Activated naive CD4-positive, alpha-beta T cell (primary cell): ENCODE measurements at regions not wholly inside any gene's neighbourhood (a gene's known extent, or its start where the extent isn't known, plus 50 kb on each side); places are given as distances from the start of the nearest gene placed in this dataset.
A peak's percentile ranks its signal among the peaks of the same experiment; 100 is the strongest.

Experiments used
- DNase-seq, 4 experiments: peaks; one replicate each; lab custom pipeline; 2025; lab: John Stamatoyannopoulos, UW

- no peak for DNase-seq
These were observed 100.2 kb downstream of the GGTLC2 start for GRCh38 chr22:22744412-22745224.

DNA sequence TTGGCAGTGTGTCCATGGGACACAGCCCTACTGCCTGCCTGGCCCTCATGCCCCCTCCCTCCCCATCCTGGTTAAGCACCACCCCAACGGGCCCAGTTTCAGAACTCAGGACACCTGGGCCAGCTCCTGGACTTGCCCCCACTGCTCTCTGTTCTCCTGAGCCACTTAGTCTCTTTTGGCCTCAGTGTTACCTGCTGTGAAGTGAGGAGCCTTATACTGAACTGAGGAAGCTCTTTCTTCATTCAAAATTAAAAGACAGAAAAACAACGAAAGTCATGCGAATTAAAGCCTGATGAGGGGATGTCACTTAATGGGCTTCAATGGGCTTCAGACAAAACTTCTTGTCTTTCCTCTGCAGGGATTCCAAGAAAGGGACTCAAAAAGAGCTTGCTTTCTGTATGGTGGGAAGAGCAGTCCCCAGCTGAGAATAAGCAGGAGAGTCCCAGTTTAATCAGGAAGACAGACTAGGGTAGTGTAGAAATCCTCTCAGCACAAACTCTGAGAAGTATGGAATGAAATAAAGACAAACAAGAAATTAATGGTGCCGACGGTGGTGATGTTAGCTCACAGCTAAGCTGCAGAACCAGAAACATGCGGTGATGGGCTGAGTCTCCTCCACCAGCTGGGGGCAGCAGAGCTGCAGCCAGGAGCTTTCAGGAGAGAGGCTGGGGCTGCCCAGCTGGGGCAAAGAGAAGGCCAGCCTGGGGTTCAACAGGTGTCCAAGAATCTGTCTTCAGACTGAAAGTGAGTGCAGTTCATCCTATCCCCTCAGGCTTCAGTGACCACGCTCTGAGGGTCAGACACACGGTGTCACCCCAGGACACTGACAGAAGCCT is 101.0 kb downstream of the GGTLC2 start:
- DNase-seq: peak in 1 of 4 experiments; percentile 8

- no peak for DNase-seq
These were observed 101.9 kb downstream of the GGTLC2 start for GRCh38 chr22:22746061-22746962.

DNA sequence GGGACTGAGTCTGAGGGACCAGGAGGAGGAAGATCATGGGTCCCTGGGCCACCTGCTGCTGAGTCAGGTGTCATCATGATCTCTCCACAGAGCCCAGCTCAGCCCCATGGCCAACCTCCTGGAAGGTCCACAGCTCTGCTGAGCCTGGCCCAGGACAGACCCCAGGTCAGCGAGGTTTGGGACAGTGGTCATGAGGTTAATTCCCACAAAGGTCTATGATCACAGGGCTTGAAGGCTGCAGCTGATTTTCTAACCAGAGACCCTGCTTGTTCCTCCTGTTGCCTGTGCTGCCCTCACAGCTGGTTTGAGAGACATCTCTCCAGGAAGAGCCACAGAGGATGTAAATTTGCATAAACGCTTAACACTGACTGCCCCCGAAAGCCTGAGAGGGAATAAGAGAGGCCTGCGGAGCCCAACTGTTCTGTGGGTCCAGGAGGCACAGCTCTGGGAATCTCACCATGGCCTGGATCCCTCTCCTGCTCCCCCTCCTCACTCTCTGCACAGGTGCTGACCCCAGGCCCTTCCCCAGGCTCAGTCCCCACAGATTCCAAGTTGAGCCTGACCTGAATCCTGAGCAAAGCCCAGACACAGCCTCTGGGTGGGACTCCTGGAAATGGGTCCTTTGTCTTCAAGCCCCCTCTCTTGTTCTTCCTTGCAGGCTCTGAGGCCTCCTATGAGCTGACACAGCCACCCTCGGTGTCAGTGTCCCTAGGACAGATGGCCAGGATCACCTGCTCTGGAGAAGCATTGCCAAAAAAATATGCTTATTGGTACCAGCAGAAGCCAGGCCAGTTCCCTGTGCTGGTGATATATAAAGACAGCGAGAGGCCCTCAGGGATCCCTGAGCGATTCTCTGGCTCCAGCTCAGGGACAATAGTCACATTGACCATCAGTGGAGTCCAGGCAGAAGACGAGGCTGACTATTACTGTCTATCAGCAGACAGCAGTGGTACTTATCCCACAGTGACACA is 102.8 kb downstream of the GGTLC2 start:
- DNase-seq: no peak

DNA sequence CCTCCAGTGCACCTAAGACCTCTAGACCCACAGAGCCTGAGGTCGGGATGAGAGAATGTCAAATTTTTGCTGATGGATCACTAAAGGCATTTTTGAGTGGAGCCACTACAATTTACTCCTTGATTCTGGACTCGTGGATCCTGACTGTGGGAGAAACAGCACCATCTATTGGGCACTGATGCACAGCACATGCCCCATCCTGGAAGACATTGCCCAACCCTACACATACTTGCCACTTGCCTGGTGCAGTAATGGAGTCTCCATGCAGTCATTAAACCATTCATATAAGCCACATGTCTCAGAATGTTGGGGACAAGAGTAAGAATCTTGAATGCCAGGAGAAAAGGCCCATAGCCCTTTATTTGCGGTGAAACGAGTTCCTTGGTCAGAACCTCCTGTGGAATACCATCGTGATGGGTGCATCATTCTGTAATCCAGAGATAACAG is 103.9 kb downstream of the GGTLC2 start:
- DNase-seq: no peak

DNA sequence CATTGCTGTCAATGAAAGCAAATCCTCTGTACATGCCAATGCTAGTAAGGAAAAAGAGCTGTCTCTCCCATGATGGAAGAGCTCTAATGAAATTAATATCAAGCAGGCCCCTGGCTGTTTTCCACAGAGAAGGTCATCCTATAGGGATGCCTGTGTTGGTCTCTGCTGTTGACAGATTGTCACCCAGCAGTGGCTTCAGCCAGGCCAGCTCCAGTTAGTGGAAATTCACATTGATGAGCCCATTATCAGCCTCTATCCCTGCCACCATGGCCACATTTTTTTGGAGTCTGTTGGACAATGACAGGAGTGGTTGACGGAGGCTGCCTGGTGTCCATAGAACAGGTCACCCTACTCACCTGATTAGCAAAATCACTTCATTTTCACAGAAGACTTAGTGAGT is 104.3 kb downstream of the GGTLC2 start:
- DNase-seq: no peak

DNA sequence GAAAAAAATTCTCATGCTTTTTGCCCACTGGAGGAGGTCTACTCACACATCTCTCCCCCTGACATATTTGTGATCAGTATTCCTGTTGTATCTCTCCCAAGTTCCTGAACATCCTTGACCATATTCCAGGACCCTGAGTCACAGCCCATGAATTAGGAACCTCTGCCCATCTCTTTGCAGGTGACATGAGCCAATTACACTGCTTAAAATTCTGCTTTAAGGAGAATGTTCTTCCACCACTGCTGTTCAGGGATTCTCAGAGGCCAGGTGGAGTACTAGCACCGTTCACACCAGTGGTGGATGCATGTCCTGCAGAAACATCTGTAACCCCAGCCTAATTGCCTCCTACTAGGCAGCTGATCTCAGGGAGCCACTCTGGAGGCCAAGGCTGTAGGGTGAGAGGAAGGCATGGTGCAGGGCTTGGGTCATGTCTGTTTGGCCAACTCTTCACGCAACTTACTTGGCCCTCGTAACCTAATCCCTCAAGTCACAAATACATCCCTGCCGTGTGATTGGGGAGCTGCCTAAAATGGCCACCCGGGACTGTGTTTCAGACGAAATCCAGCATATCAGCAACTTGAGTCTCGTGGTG is 104.8 kb downstream of the GGTLC2 start:
- no peak for DNase-seq

GRCh38 chr22:22750335-22751042 is 106.1 kb downstream of the GGTLC2 start:
- DNase-seq: no peak

DNA sequence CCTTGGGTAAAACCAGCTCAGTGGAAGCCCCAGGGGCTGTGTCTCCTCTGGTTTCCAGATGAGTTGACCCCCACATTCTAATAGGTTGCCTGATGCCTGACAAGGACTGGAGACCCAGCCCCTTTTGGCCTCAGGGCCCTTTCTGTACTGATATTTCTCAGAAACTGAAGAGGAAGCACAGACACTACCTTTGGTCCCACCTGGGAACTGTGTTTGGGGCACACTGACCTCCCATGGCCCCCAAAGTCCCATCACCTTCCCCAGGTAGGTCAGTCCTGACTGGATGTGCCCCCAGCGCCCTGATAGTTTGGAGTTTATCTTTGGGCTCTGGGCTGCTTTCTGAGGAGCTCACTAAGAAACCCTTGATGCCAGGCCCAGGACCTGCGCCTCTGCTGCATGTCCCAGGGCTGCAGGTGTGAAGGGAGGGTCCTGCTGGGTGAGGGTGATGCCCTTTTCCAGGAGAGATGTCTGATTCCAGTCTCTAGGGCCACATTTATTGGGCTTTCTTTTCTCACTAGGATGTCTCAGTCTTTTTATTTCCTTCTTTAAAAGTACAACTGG is 106.7 kb downstream of the GGTLC2 start:
- no peak for DNase-seq

DNA sequence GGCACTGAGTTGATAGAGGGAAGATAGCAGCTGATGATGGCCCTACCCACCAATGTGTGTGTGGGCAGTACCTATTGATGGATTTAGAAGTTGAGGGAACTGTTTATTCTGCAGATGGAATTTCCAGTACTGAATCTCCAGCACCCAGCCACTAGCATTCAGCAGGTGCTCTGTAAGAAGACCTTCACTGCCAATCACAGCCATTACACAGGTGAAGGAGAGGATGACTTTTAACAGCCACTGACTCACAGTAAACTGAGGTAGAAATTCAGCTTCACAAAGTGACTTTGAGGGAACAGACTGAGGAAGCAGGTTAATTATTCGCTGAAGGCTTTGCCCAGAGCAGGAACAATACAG is 107.8 kb downstream of the GGTLC2 start:
- DNase-seq: no peak

GRCh38 chr22:22752556-22753477 is 108.4 kb downstream of the GGTLC2 start:
- no peak for DNase-seq

GRCh38 chr22:22753526-22754267 is 109.3 kb downstream of the GGTLC2 start:
- DNase-seq: peak; percentile 19 to 63 (median 52)

DNA sequence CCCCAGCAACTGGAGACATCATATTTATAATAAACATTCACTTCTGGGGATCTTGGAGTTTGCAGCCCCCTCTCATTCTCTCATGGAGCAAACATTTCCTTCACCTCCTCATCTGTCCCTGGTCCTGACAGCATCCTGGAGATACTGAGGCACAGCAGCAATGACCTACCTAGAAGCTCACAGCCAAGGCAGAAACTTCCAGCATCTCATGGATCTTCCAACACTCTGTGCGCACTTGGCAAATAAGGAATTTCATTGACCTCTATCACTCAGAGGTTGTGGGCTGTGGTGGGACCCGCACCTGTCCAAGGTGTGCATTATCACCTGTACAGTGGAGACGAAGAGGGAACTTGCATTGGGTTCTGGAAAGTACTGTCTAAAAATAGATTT is 109.8 kb downstream of the GGTLC2 start:
- DNase-seq: no peak

DNA sequence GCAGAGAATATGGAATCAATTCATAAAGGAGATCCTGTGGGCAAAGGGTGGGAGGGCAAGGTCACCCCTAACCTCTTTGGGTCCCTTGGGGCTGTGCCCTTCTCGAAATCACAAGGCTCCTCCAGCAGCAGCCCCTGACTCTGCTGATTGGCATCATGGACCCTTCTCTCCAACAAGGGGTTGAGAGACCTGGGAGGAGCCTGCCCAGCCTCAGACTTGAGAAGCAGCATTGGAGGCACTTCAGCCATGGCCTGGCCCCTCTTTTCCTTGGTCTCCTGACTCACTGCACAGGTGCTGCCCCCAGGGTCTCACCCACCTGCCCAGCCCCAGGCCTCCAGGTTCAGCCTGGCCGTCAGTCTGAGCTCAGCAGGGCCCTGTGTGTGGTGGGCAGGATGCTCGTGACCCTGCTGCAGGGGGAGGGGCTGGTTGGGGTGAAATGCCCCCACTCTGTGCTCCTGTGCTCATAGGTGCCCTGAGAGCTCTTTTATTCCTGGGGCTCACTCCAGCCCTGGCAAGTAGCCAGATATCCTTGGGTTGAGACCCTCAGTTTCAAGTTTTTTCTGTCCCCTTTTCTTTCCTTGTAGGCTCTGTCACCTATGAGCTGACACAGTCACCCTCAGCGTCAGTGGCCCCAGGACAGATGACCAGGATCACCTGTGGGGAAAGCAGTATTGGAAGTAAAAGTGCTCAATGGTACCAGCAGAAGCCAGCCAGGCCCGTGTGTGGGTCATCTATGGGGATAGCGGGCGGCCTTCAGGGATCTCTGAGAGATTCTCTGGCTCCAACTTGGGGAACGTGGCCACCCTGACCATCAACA is 110.8 kb downstream of the GGTLC2 start:
- no peak for DNase-seq

DNA sequence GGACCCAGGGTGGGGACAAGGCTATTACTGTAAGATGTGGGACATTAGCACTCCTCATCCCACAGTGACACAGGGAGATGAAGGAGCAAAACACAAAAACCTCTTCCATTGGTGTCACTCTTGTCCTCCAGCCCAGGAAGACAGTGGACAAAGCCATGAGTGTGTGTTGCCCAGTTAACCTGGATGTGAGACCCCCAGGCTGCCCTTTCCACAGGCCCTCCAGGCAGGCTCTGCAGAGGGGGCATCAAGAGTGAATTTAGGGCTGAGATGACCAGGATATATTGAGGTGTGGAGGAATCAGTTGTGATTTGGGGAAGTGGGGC is 111.3 kb downstream of the GGTLC2 start:
- no peak for DNase-seq

GRCh38 chr22:22756109-22756508 is 111.7 kb downstream of the GGTLC2 start:
- DNase-seq: no peak
